GM18867 (cell line): ENCODE measurements at regions not wholly inside any gene's neighbourhood (a gene's known extent, or its start where the extent isn't known, plus 50 kb on each side); places are given as distances from the start of the nearest gene placed in this dataset.

Experiments used
- ATAC-seq: cut with Tn5 transposase; IDR thresholded peaks from one replicate; pipeline ENCODE4 v1.9.1; 2021; ENCODE audit warnings: mild to moderate bottlenecking, moderate library complexity; ENCODE audit not compliant: unreplicated experiment

- no peak for ATAC-seq
These were observed 254.2 kb downstream of the CBLN1 start for GRCh38 chr16:49027420-49027819.

DNA sequence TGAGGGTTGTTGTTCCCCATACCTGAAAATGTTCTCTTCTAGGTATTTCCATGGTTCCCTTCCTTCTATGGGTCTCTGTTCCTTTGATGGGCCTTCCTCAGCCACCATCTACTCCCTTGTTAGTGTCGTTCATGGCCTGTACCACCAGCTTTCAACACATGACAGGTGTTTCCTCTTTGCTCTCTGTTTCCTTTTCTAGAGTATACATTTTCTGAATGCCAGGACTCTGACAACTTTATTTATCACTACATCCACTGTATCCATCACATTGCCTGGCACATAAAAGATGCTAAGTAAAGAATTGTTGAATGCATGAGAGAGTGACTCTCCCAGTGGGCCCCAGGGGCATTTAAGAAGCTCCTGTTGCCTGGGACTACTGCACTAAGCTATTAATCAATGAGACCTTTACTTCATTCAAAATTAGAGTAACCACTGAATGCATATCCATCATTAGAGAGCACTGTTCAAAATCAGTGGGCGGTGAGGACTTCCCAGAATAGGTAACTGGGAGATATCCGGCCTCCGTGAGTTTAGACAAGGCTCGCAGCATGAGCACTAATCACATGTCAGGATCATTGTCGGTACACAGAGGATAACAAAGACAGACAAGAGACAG lies 255.0 kb downstream of the CBLN1 start:
- no peak for ATAC-seq

- ATAC-seq = no peak
These were observed 256.7 kb downstream of the CBLN1 start for GRCh38 chr16:49024896-49025295.

- ATAC-seq = no peak
These were observed 257.6 kb downstream of the CBLN1 start for GRCh38 chr16:49024016-49024415.

DNA sequence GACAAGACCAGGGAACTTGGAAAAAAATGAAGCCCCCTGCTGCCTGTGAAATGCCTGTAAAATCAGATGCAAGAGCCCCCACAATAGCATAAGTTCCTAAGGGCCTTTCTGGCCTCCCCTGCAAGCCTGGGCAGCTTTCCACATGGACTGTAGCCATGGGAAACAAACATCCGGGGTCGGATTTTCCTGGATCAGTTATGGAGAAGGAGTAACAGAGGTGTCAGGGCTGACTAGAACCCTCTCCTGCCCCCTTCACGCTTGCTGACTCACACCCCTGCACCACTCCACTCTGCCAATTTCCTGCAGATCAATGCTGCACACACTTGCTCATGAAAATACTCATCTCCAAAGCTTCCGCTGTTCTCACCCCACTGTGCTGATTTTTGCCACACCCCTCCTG lies 258.6 kb downstream of the CBLN1 start:
- ATAC-seq = no peak

DNA sequence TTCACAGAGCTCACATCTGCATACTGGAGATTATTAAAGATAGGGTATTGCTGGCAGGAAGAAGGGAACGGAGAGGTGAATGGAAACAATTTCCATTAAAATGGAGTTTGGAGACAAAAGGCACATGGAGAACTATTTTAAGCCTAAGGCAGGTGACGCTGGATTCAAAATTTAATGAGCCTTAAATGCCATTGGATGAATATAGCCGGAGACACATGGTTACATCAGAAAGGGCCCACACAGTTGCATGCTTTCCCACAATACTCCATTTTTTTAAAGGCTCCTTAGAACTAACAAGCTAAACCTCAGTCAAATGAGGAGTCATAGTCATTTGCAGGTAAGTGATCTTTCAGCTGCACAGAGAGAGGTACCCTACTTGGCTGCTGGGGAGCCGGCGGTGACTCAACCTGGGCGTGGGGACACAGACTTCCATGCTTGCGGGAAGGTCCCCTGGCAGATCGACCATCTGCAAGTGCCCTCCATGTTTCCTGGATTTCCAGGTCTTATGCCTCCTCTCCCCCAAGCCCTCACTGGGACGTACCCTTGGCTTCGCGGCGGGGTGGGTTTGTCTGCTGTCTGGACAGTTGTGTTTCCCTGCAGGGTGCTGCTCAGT lies 259.2 kb downstream of the CBLN1 start:
- ATAC-seq = no peak

GRCh38 chr16:49021136-49021535 lies 260.5 kb downstream of the CBLN1 start:
- no peak for ATAC-seq

DNA sequence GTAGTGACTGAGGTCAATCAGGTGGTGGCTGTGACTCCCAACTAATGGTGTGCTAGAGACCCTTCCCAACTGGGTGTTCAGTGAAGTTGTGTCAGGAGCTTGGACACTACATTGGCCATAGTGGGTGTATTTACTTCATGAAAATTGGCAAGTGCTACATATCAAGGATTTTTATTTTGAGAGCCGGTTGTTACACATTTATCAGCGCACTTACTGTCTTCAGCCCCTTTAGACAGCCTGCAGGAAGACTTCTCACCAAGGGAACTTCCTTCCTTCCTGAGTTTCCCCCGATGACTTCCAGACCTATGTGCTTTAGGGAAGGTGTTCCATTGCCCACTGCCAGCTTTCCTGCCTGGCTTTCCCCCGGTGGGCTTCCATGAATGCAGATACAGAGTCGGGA lies 261.2 kb downstream of the CBLN1 start:
- ATAC-seq = no peak

GRCh38 chr16:49019831-49020230 lies 261.8 kb downstream of the CBLN1 start:
- ATAC-seq = no peak

GRCh38 chr16:49019081-49019633 lies 262.5 kb downstream of the CBLN1 start:
- ATAC-seq = no peak

DNA sequence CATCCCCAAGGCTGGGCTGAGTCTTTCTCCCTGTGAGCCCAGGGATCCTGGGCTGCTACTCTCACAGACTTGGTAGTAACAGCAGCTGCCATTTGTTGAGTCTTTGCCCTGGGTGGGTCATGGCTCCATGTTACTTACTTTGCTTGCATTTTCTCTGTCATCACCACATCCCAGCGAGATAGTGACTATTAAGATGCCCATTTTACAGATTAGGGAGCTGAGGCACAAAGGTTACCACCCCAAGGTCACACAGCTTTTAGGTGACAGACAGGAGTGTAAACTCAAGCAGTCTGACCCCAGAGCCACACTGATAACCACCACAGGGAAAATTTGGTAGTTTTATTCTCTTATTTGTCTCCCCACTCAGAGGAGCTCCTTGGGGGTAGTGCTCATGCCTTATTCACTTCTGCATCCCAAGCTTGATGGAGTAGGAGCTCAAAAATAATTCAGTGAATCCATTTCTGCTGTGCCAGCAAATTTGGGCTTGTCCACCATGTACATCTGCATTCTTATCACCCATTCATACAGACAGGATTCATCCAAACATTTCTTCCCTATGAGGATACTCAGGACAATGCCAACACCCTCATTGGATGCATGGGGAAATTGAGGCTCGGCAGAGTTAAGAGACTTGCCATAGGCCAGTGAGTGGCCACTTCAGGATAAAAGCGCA lies 263.2 kb downstream of the CBLN1 start:
- ATAC-seq = no peak

DNA sequence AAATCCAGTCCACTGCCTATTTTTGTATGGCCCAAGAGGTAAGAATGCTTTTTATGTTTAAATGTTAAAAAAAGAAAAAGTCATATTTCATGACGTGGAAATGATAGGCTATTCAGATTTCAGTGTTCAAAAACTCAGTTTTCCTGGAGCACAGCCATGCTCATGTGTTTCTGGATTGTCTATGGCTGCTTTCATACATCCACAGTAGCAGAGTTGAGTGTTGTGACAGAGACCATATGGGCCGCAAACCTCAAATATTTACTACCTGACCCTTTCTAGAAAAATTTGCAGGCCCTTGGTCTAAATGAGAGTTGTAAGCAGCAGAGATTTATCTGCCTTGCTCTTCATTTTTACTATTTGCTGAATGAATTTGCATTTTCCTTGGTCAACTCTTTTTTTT lies 264.1 kb downstream of the CBLN1 start:
- no peak for ATAC-seq

- ATAC-seq = no peak
These were observed 265.2 kb downstream of the CBLN1 start for GRCh38 chr16:49016461-49016860.

DNA sequence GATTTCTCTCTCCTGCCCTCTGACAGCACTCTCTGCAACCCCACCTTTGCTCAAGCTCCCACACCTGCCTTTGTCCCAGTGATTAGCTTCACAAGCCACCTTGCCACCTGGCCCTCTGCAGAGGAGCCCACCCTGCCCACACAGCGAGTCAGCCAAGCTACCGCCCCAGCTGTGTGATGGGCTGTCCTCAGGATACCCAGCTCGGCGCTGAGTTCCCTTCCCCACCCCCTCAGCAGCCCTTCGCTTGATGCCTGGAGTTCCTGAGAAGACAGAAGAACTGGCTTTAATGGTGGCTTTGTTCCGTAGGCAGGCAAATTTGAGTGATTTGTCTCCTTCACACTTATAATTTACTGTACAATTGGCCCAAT lies 266.4 kb downstream of the CBLN1 start:
- no peak for ATAC-seq

DNA sequence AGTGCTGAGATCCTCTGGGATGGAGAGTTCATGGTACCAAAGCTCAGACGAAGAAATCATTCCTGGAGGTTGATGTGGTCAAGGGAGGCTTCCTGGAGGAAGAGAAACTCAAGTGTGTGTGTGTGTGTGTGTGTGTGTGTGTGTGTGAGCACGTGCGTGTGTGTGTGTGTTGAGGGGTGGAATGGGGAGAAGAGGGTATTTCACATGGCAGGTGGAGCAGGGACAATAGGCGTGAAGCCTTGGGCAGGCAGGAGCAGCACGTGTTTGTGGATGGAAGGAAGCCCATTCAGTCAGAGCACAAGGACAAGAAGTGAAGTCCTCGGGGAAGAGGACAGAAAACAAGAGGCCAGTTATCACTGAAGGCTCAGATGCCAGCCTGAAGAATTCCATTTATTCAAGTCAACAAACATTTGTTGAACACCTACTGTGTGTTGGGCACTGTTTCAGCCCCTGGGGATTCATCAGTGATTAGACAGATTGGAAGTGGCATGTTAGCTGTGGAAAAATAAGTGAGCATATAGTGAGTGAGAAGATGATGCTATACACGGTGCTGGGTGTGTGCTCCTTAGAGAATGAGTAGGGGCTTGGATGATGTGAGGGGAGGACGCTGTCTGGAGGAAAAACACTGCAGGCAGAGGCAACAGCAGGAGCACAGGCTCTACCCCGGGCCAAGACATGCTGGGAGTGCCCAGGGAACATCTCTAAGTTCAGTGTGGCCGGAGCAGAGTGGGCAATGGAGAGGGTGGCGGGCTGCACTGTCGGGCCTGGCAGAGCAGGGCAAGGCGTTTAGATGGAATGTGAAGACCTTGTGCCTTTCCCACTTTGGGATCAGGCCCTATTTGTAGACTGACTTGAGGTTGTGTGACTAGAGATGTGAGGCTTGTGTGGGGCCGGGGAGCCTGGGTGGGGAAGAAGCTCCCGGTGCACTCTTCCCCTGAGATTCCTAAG lies 267.1 kb downstream of the CBLN1 start:
- ATAC-seq = no peak

- no peak for ATAC-seq
These were observed 267.9 kb downstream of the CBLN1 start for GRCh38 chr16:49013727-49014080.

DNA sequence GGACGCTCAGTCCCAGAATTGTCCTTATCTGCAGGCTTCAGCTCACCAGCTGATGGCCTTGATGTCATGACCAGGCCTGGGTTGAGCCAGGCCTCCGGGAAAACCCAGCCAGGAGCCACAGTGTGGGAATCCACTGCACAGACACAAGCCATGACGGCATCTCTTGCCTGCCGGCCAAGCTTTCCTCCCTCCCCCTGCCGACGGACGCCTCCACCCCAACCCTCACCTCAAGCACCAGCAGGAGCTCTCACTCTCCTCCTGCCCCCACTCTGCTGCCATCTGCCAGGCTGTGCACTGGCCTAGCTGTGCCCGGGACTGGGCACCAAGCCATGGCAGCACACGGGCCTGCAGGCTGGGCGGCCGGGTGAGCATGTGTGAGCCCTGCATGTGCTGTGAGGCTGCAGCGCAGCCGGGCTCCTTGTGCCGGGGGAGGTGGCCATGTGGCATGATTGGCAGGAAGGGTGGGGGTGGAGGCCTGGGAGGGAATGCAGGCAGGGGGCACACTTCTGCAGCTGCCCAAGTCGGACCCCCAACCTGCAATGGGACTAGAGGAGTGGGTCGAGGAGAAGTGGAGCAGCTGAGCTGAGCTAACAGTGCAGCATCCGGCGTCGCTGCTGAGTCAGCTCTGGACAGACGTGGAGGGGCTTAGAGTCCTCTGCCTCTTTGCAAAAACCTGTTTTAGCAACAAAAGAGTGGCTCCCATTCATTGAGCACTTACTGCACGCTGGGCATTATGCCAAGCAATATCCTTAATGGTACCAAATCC lies 268.5 kb downstream of the CBLN1 start:
- ATAC-seq = no peak

DNA sequence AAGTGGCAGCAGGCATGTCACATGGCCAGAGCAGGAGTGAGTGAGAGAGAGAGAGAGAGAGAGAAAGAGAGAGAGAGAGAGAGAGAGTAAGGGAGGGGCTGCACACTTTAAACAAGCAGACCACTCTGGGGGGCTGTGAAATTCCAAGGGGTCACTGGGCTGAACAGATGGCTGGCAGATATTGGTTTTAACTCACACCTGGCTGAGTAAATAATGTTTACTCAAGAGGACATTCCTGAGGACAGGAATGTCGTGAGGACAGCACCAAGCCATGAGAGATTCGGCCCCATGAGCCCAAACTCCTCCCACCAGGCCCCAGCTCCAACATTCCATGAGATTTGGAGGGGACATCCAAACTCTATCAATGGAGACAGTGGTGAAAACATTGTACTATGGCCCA lies 269.7 kb downstream of the CBLN1 start:
- no peak for ATAC-seq

GRCh38 chr16:49010879-49011278 lies 270.8 kb downstream of the CBLN1 start:
- ATAC-seq = no peak

DNA sequence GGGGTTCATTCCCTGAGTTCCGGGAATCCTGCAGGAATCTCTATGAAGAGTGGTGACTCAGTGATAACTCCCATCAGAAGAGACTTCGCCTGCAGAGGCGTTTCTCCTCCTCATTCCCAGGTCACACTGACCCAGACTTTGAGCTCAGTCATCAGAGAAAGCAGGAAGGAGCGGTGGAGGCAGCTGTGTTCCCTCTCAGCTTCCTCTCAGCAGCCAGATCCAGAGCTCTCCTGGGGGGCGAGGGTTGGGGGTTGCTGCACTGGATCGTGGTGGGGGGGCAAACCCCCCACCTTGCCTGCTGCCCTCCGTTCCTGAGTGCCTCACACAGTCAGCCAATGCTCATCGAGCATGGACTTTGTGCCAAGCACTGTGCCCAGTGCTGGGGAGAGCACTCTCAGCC lies 271.2 kb downstream of the CBLN1 start:
- no peak for ATAC-seq

- no peak for ATAC-seq
These were observed 272.4 kb downstream of the CBLN1 start for GRCh38 chr16:49009204-49009603.
